ENCODE measurements at regions not wholly inside any gene's neighbourhood (a gene's known extent, or its start where the extent isn't known, plus 50 kb on each side); places are given as distances from the start of the nearest gene placed in this dataset.
"Not testable (repeated sequence)": the region's sequence is repeated elsewhere in the genome, so short reads cannot be mapped to it uniquely, and the experiment has no call there.

GRCh38 chr2:131689066-131689465 is 161.4 kb downstream of the CCDC74A start:
- TF ChIP-seq SRF (IDR thresholded peaks at IDR 0.05; ENCODE audit: low read depth, low read length); CTCF (IDR thresholded peaks at IDR 0.05; ENCODE audit: control extremely low read depth in 1 of 3, insufficient read depth in 1 of 3, low read depth in 1 of 3, low read length in 3 of 3); USF2 (IDR thresholded peaks at IDR 0.05; ENCODE audit: low read length); POLR2A (IDR thresholded peaks at IDR 0.05; ENCODE audit: control extremely low read depth in 1 of 2, low read depth in 2 of 2, low read length in 2 of 2); YY1 (IDR thresholded peaks at IDR 0.05; ENCODE audit: low read depth, low read length); KDM5A (IDR thresholded peaks at IDR 0.05; ENCODE audit: low read length); TBP (IDR thresholded peaks at IDR 0.05; ENCODE audit: low read depth, low read length); EZH2 (IDR thresholded peaks at IDR 0.05; ENCODE audit: low read depth, low read length, severe bottlenecking): not testable (repeated sequence)
